ENCODE measurements at regions not wholly inside any gene's neighbourhood (a gene's known extent, or its start where the extent isn't known, plus 50 kb on each side); places are given as distances from the start of the nearest gene placed in this dataset.

DNA sequence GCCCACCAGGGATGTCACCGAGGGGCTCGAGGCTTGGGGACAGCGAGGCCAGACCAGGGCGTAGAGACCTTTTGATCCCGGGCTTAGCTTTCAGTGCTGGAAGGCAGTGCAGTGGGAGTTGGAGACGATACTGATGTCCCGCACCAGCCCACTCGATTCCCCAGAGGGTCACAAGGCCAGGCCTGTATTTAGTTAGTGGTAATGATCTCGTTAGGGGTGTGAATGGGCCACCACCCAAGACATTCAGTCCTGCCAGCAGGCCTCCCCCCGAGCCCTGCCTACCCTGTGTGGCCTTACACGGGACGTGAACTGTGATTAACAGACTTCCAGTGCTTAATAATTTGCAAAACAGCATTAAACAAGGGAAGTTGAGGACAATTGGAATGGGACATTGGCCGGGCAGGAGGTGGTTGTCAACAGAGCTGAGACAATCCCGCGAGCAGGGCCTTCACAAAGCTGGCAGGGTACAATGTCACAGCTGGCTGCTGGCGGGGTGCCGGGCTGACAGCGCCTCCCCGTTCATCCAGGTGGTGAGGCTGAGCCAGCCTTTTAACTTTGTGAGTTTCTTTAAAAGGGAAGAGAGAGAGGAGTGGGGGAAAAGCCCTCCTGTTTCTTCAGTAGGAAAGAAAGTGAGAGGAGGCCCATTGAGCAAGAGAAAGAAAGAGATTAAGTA lies 175.3 kb upstream of the RALGAPA2 start:
- Histone ChIP-seq H3K4me1 (ENCODE audit: low read depth, poor library complexity, severe bottlenecking) (no peaks in the 10 kb centered on the region), H3K27me3 (ENCODE audit: insufficient read depth, low read depth) (no peaks in the 10 kb centered on the region), H3K9ac (no peak overlapping the region), H4K20me1 (ENCODE audit: insufficient read depth) (no peaks in the 10 kb centered on the region), H2AFZ (ENCODE audit: low read depth) (no peak overlapping the region), H3K4me3 (IDR thresholded peaks at IDR 0.05; ENCODE audit: insufficient read depth, low read depth, low read length) (no peak overlapping the region), H3K36me3 (ENCODE audit: insufficient read depth) (no peaks in the 10 kb centered on the region), H3K79me2 (ENCODE audit: insufficient read depth, low read depth) (no peaks in the 10 kb centered on the region), H3K4me2 (no peak overlapping the region), H3K27ac (no peak overlapping the region)
- no peak for TF ChIP-seq CTCF (conservative IDR thresholded peaks at IDR 0.05; ENCODE audit: low read depth, low read length)

DNA sequence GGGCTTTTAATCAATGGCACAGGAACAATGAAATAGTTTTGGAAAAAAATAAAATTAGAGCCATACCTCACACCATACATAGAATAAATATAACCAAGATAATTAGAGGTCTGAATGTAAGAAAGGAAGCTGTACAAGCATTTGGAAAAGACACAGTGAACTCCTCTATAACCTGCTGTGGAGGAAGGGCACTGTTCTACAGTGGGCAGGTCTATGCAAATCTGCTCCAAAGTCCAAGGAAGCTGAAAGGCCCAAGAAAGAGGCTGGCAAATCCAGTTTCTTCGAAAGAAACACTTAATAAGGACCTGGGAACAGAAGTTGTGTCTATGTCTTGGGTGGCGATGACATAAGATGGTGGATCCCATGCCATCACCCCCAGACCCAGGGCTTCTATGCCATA lies 169.4 kb upstream of the RALGAPA2 start:
- Histone ChIP-seq H3K4me3 (IDR thresholded peaks at IDR 0.05; ENCODE audit: insufficient read depth, low read depth, low read length) (no peak overlapping the region), H3K4me2 (no peak overlapping the region), H3K9ac (no peak overlapping the region), H3K27me3 (ENCODE audit: insufficient read depth, low read depth) (no peaks in the 10 kb centered on the region), H3K4me1 (ENCODE audit: low read depth, poor library complexity, severe bottlenecking) (no peaks in the 10 kb centered on the region), H2AFZ (ENCODE audit: low read depth) (no peak overlapping the region), H3K36me3 (ENCODE audit: insufficient read depth) (no peaks in the 10 kb centered on the region), H3K27ac (no peak overlapping the region), H3K79me2 (ENCODE audit: insufficient read depth, low read depth) (no peaks in the 10 kb centered on the region), H4K20me1 (ENCODE audit: insufficient read depth) (no peaks in the 10 kb centered on the region)
- TF ChIP-seq CTCF (conservative IDR thresholded peaks at IDR 0.05; ENCODE audit: low read depth, low read length), result no peak

- Histone ChIP-seq H3K4me2 (no peak overlapping the region), H3K79me2 (ENCODE audit: insufficient read depth, low read depth) (no peaks in the 10 kb centered on the region), H3K4me1 (ENCODE audit: low read depth, poor library complexity, severe bottlenecking) (no peaks in the 10 kb centered on the region), H2AFZ (ENCODE audit: low read depth) (no peak overlapping the region), H3K9ac (no peak overlapping the region), H3K36me3 (ENCODE audit: insufficient read depth) (no peaks in the 10 kb centered on the region), H3K27me3 (ENCODE audit: insufficient read depth, low read depth) (no peaks in the 10 kb centered on the region), H4K20me1 (ENCODE audit: insufficient read depth) (no peaks in the 10 kb centered on the region), H3K4me3 (IDR thresholded peaks at IDR 0.05; ENCODE audit: insufficient read depth, low read depth, low read length) (no peak overlapping the region), H3K27ac (no peak overlapping the region)
- TF ChIP-seq CTCF (conservative IDR thresholded peaks at IDR 0.05; ENCODE audit: low read depth, low read length), result no peak
These were observed 164.6 kb upstream of the RALGAPA2 start for GRCh38 chr20:20877079-20877478.

DNA sequence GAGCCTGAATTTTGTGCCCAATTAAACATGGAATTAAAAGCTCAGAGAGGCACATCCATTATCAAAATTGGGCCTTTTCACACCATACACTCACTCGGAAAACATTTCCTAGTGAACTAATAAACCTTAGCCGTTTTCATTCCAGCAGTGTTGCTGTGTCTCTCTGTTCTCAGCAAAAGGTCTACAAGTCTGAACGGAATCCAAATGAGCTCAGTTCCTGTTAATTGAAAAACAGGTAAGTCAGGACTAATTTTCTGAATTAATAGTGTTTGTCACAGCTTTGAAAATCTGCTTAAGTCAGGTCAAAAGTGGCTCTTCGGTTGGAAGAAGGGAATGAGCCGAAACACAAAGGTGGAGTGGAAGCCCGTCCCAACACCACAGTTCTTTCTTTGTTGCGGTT lies 163.3 kb upstream of the RALGAPA2 start:
- Histone ChIP-seq H3K27me3 (ENCODE audit: insufficient read depth, low read depth) (no peaks in the 10 kb centered on the region), H3K4me1 (ENCODE audit: low read depth, poor library complexity, severe bottlenecking) (no peaks in the 10 kb centered on the region), H3K4me3 (IDR thresholded peaks at IDR 0.05; ENCODE audit: insufficient read depth, low read depth, low read length) (no peak overlapping the region), H3K9ac (no peak overlapping the region), H4K20me1 (ENCODE audit: insufficient read depth) (no peaks in the 10 kb centered on the region), H3K27ac (no peak overlapping the region), H2AFZ (ENCODE audit: low read depth) (no peak overlapping the region), H3K36me3 (ENCODE audit: insufficient read depth) (no peaks in the 10 kb centered on the region), H3K79me2 (ENCODE audit: insufficient read depth, low read depth) (no peaks in the 10 kb centered on the region), H3K4me2 (no peak overlapping the region)
- no peak for TF ChIP-seq CTCF (conservative IDR thresholded peaks at IDR 0.05; ENCODE audit: low read depth, low read length)
